ENCODE measurements at regions not wholly inside any gene's neighbourhood (a gene's known extent, or its start where the extent isn't known, plus 50 kb on each side); places are given as distances from the start of the nearest gene placed in this dataset.

GRCh38 chr2:155379494-155379893, 681.0 kb downstream of the KCNJ3 start:
- no peak for DNase-seq

GRCh38 chr2:155377931-155378444, 679.5 kb downstream of the KCNJ3 start:
- DNase-seq, result no peak

GRCh38 chr2:155377266-155377680, 678.8 kb downstream of the KCNJ3 start:
- DNase-seq, result no peak

- DNase-seq, result no peak
These were observed 674.5 kb downstream of the KCNJ3 start for GRCh38 chr2:155372969-155373368.

- no peak for DNase-seq
These were observed 670.4 kb downstream of the KCNJ3 start for GRCh38 chr2:155368934-155369333.

- no peak for DNase-seq
These were observed 666.3 kb downstream of the KCNJ3 start for GRCh38 chr2:155364766-155365165.

- no peak for DNase-seq
These were observed 664.9 kb downstream of the KCNJ3 start for GRCh38 chr2:155363349-155363888.

- no peak for DNase-seq
These were observed 658.7 kb downstream of the KCNJ3 start for GRCh38 chr2:155357172-155357571.

GRCh38 chr2:155356250-155356649, 657.8 kb downstream of the KCNJ3 start:
- no peak for DNase-seq

GRCh38 chr2:155350783-155351580, 652.5 kb downstream of the KCNJ3 start:
- no peak for DNase-seq

- DNase-seq, result no peak
These were observed 633.5 kb downstream of the KCNJ3 start for GRCh38 chr2:155332016-155332415.

GRCh38 chr2:155320236-155320635, 621.7 kb downstream of the KCNJ3 start:
- no peak for DNase-seq

GRCh38 chr2:155318710-155319109, 620.2 kb downstream of the KCNJ3 start:
- DNase-seq, result no peak

- no peak for DNase-seq
These were observed 617.3 kb downstream of the KCNJ3 start for GRCh38 chr2:155315768-155316167.

GRCh38 chr2:155310589-155310988, 612.1 kb downstream of the KCNJ3 start:
- no peak for DNase-seq

GRCh38 chr2:155309483-155309882, 611.0 kb downstream of the KCNJ3 start:
- DNase-seq, result no peak

- no peak for DNase-seq
These were observed 610.0 kb downstream of the KCNJ3 start for GRCh38 chr2:155308367-155309009.

- DNase-seq, result no peak
These were observed 602.7 kb downstream of the KCNJ3 start for GRCh38 chr2:155301221-155301620.

GRCh38 chr2:155298001-155298400, 599.5 kb downstream of the KCNJ3 start:
- no peak for DNase-seq

GRCh38 chr2:155294358-155294757, 595.9 kb downstream of the KCNJ3 start:
- DNase-seq, result no peak

- no peak for DNase-seq
These were observed 583.4 kb downstream of the KCNJ3 start for GRCh38 chr2:155281907-155282306.

GRCh38 chr2:155273323-155273722, 574.8 kb downstream of the KCNJ3 start:
- DNase-seq, result no peak

GRCh38 chr2:155266583-155266982, 568.1 kb downstream of the KCNJ3 start:
- no peak for DNase-seq

- no peak for DNase-seq
These were observed 567.6 kb downstream of the KCNJ3 start for GRCh38 chr2:155266109-155266508.

Measured in CD4-positive, alpha-beta T cell treated with Interferon gamma for 1 hour (primary cell).